GM21717 (cell line): ENCODE measurements at regions not wholly inside any gene's neighbourhood (a gene's known extent, or its start where the extent isn't known, plus 50 kb on each side); places are given as distances from the start of the nearest gene placed in this dataset.
"Not testable (repeated sequence)": the region's sequence is repeated elsewhere in the genome, so short reads cannot be mapped to it uniquely, and the experiment has no call there.

ENCODE experiments used
- ATAC-seq: cut with Tn5 transposase; IDR thresholded peaks from one replicate; pipeline ENCODE4 v1.9.1; 2021; ENCODE audit warnings: mild to moderate bottlenecking, moderate library complexity; ENCODE audit not compliant: unreplicated experiment

GRCh38 chr7:91618776-91619765 lies 261.4 kb downstream of the MTERF1 start:
- no peak for ATAC-seq

GRCh38 chr7:91620827-91621226 lies 259.7 kb downstream of the MTERF1 start:
- no peak for ATAC-seq

- not testable (repeated sequence) for ATAC-seq
These were observed 253.2 kb downstream of the MTERF1 start for GRCh38 chr7:91627324-91627723.

GRCh38 chr7:91628742-91629141 lies 251.8 kb downstream of the MTERF1 start:
- no peak for ATAC-seq

GRCh38 chr7:91630581-91631380 lies 249.7 kb downstream of the MTERF1 start:
- ATAC-seq = no peak

GRCh38 chr7:91632234-91632940 lies 248.1 kb downstream of the MTERF1 start:
- no peak for ATAC-seq

- no peak for ATAC-seq
These were observed 247.5 kb downstream of the MTERF1 start for GRCh38 chr7:91633013-91633441.

GRCh38 chr7:91634485-91635177 lies 245.9 kb downstream of the MTERF1 start:
- ATAC-seq = no peak

- ATAC-seq = no peak
These were observed 244.3 kb downstream of the MTERF1 start for GRCh38 chr7:91636129-91636724.

- ATAC-seq = no peak
These were observed 243.8 kb downstream of the MTERF1 start for GRCh38 chr7:91636728-91637127.

GRCh38 chr7:91644256-91644655 lies 236.2 kb downstream of the MTERF1 start:
- no peak for ATAC-seq

- ATAC-seq = no peak
These were observed 235.0 kb downstream of the MTERF1 start for GRCh38 chr7:91645542-91645941.

GRCh38 chr7:91651986-91652385 lies 228.5 kb downstream of the MTERF1 start:
- no peak for ATAC-seq

GRCh38 chr7:91653286-91653685 lies 227.2 kb downstream of the MTERF1 start:
- no peak for ATAC-seq

- ATAC-seq = no peak
These were observed 224.8 kb downstream of the MTERF1 start for GRCh38 chr7:91655656-91656055.

- no peak for ATAC-seq
These were observed 223.7 kb downstream of the MTERF1 start for GRCh38 chr7:91656541-91657482.

GRCh38 chr7:91657483-91658071 lies 222.9 kb downstream of the MTERF1 start:
- no peak for ATAC-seq

- ATAC-seq = no peak
These were observed 221.4 kb downstream of the MTERF1 start for GRCh38 chr7:91659096-91659495.
